HepG2 (cell line): ENCODE measurements at regions not wholly inside any gene's neighbourhood (a gene's known extent, or its start where the extent isn't known, plus 50 kb on each side); places are given as distances from the start of the nearest gene placed in this dataset.

Experiments used
- ATAC-seq: fragments of 200-7000 bp; cut with Tn5 transposase; 3 replicates; pipeline ENCODE4 v1.9.1; 2020; ENCODE audit warnings: mild to moderate bottlenecking, moderate library complexity
- BruUV-seq: library from RNA; stranded (reverse); fragments of 400-500 nt; replicated peaks from 2 replicates; lab custom pipeline; 2021; lab: Mats Ljungman, UMichigan
- CTCF ChIA-PET: fragments of 300-600 bp; formaldehyde crosslinking; extraction: SDS; loops from one replicate; lab custom pipeline; 2021; ENCODE audit warnings: low total read pairs, inconsistent platforms, low intra/inter-chr PET ratio; lab: Yijun Ruan, JAX
- POLR2A ChIA-PET: fragments of 350-600 bp; sonication (Branson Sonifier 250); formaldehyde crosslinking; loops from one replicate; lab custom pipeline; 2020; ENCODE audit warnings: antibody characterized with exemption, inconsistent platforms; lab: Yijun Ruan, JAX
- DNase-seq: peaks from one replicate; pipeline ENCODE4 v3.0.0-alpha.2; 2015; ENCODE audit warnings: low spot score
- FAIRE-seq: peaks from 3 replicates; lab custom pipeline; 2011; peaks lifted over from hg19 to GRCh38; lab: Jason Lieb, UNC
- H2AFZ ChIP-seq: one replicate; pipeline ENCODE4 v1.6.1; 2011; ENCODE audit warnings: low read length, inconsistent platforms
- H3K27ac ChIP-seq: fragments of 300-600 bp; 3 replicates; pipeline ENCODE4 v1.8.0; 2011; ENCODE audit warnings: mixed run types, mild to moderate bottlenecking, mixed read lengths, low read length, inconsistent platforms; ENCODE audit not compliant: insufficient read depth; ENCODE audit errors: extremely low read length
- H3K27me3 ChIP-seq, 2 experiments: fragments of 200-600 bp in 1 of 2; 2 replicates in 1 of 2; 3 replicates in 1 of 2; pipeline versions ENCODE4 v1.6.0 to v1.8.0; 2011; ENCODE audit warnings: low read length in 2 of 2, mild to moderate bottlenecking in 2 of 2, moderate library complexity in 2 of 2, inconsistent platforms in 1 of 2; ENCODE audit not compliant: insufficient read depth in 2 of 2, control insufficient read depth in 1 of 2
- H3K36me3 ChIP-seq, 2 experiments: fragments of 200-600 bp in 1 of 2; replicated peaks in 1 of 2; 2 replicates in 1 of 2; 3 replicates in 1 of 2; pipeline versions ENCODE4 v1.5.1 to v1.8.0; 2011; ENCODE audit warnings: low read length in 2 of 2, inconsistent platforms in 1 of 2; ENCODE audit not compliant: insufficient read depth in 2 of 2, control insufficient read depth in 1 of 2
- H3K4me1 ChIP-seq: 2 replicates; pipeline ENCODE4 v1.5.1; 2012; ENCODE audit warnings: low read length, inconsistent platforms; ENCODE audit not compliant: insufficient read depth
- H3K4me2 ChIP-seq: 2 replicates; pipeline ENCODE4 v1.6.0; 2011; ENCODE audit warnings: low read depth, low read length, inconsistent platforms
- H3K4me3 ChIP-seq, 3 experiments: fragments of 200-600 bp in 1 of 3; sonication (generic), shearing (Covaris generic) in 1 of 3; replicated peaks in 1 of 3; 2 replicates each; pipeline ENCODE4 v1.5.1; 2011 to 2016; ENCODE audit warnings: low read length in 3 of 3, inconsistent platforms in 2 of 3, low read depth in 2 of 3, mild to moderate bottlenecking in 2 of 3, control low read depth in 1 of 3, mixed read lengths in 1 of 3; ENCODE audit not compliant: insufficient read depth in 1 of 3
- H3K79me2 ChIP-seq: one replicate; pipeline ENCODE4 v1.6.1; 2011; ENCODE audit warnings: low read length, inconsistent platforms; ENCODE audit not compliant: insufficient read depth
- H3K9ac ChIP-seq: 2 replicates; pipeline ENCODE4 v1.6.0; 2011; ENCODE audit warnings: mild to moderate bottlenecking, low read depth, low read length, inconsistent platforms; ENCODE audit not compliant: insufficient read depth
- H3K9me3 ChIP-seq: 2 replicates; pipeline ENCODE4 v1.5.1; 2012; ENCODE audit warnings: mild to moderate bottlenecking, low read length
- H4K20me1 ChIP-seq: 2 replicates; pipeline ENCODE4 v1.6.0; 2011; ENCODE audit warnings: inconsistent platforms, mild to moderate bottlenecking, low read length, moderate library complexity; ENCODE audit not compliant: insufficient read depth
- BRD4 ChIP-seq: sonication (generic); formaldehyde crosslinking; IDR thresholded peaks from 2 replicates; pipeline ENCODE4 v1.4.0; 2020; ENCODE audit warnings: missing genetic modification reagents
- CBFB ChIP-seq: sonication (generic); formaldehyde crosslinking; IDR thresholded peaks from 2 replicates; pipeline ENCODE4 v1.4.0; 2020; ENCODE audit warnings: missing genetic modification reagents
- MAFF ChIP-seq: IDR thresholded peaks from 2 replicates; pipeline ENCODE4 v1.6.1; 2011; ENCODE audit warnings: low read depth, low read length, improper control_type of control experiment
- MAFK ChIP-seq, 2 experiments: IDR thresholded peaks in 1 of 2; conservative IDR thresholded peaks in 1 of 2; 2 replicates each; pipeline ENCODE4 v1.6.1; 2011; ENCODE audit warnings: improper control_type of control experiment in 2 of 2, low read length in 2 of 2
- NFYB ChIP-seq: sonication (generic); formaldehyde crosslinking; IDR thresholded peaks from 2 replicates; pipeline ENCODE4 v1.4.0; 2020; ENCODE audit warnings: missing genetic modification reagents
- NFYC ChIP-seq: IDR thresholded peaks from 2 replicates; pipeline ENCODE4 v1.6.1; 2016; ENCODE audit warnings: missing genetic modification reagents, missing compliant biosample characterization
- SCMH1 ChIP-seq: sonication (generic); formaldehyde crosslinking; IDR thresholded peaks from 2 replicates; pipeline ENCODE4 v1.9.0; 2021; ENCODE audit warnings: missing genetic modification reagents, mild to moderate bottlenecking, borderline replicate concordance
- SKIL ChIP-seq: sonication (generic); formaldehyde crosslinking; IDR thresholded peaks from 2 replicates; pipeline ENCODE4 v1.8.0; 2022; ENCODE audit warnings: missing genetic modification reagents, mild to moderate bottlenecking, moderate library complexity, borderline replicate concordance
- TCF7 ChIP-seq: sonication (generic); IDR thresholded peaks from 2 replicates; pipeline ENCODE4 v1.6.1; 2016; ENCODE audit warnings: antibody characterized with exemption, low read depth
- THAP11 ChIP-seq: IDR thresholded peaks from 2 replicates; pipeline ENCODE4 v1.6.1; 2016; ENCODE audit warnings: missing biosample characterization, missing genetic modification reagents
- ZNF143 ChIP-seq: sonication (generic); formaldehyde crosslinking; IDR thresholded peaks from 2 replicates; pipeline ENCODE4 v1.4.0; 2020; ENCODE audit warnings: missing genetic modification reagents
- ZNF281 ChIP-seq: sonication (generic); formaldehyde crosslinking; IDR thresholded peaks from 2 replicates; pipeline ENCODE4 v1.4.0; 2020; ENCODE audit warnings: missing genetic modification reagents, borderline replicate concordance
- ZNF569 ChIP-seq: sonication (generic); formaldehyde crosslinking; IDR thresholded peaks from 2 replicates; pipeline ENCODE4 v1.5.0; 2020; ENCODE audit warnings: mild to moderate bottlenecking, missing genetic modification reagents, moderate library complexity, borderline replicate concordance
- ZNF772 ChIP-seq: sonication (generic); formaldehyde crosslinking; IDR thresholded peaks from 2 replicates; pipeline ENCODE4 v1.5.0; 2020; ENCODE audit warnings: mild to moderate bottlenecking, missing genetic modification reagents
- WGBS: methylation state at CpG from one replicate; pipeline ENCODE4 v1.1.6; 2017; ENCODE audit warnings: low lambda C conversion rate; 5-methylcytosine and 5-hydroxymethylcytosine counted together
- in situ Hi-C: cut with HindIII; loops from 2 replicates; pipeline ENCODE4 v1.10.0; 2017; ENCODE audit warnings: low pct_unique_long_range_greater_than_20kb; ENCODE audit not compliant: extremely low pct_ligation_motif_present
- intact Hi-C: fragments of 100-400 bp; cut with micrococcal nuclease; formaldehyde crosslinking; loops from one replicate; pipeline ENCODE4 v1.10.0; 2022; ENCODE audit not compliant: unreplicated experiment

GRCh38 chr16:86632944-86633343, 54.6 kb downstream of the FOXL1 start:
- Histone ChIP-seq H3K36me3 (no peaks in the 10 kb centered on the region), H3K9ac (no peak overlapping the region), H3K4me3 (no peak overlapping the region), H3K4me1 (no peaks in the 10 kb centered on the region), H2AFZ (no peak overlapping the region), H4K20me1 (no peaks in the 10 kb centered on the region), H3K27ac (no peak overlapping the region), H3K27me3 (peaks cover 4 to 56% of the 10 kb centered on the region in 2 experiments), H3K9me3 (no peaks in the 10 kb centered on the region), H3K4me2 (no peak overlapping the region), H3K79me2 (no peaks in the 10 kb centered on the region)
- TF ChIP-seq MAFF (peak; percentile 31; the same call in 1 of the 2 replicates), CBFB (CRISPR knock-in tag) (no peak), MAFK (conservative IDR thresholded peaks at IDR 0.05 in 1 of 2, IDR thresholded peaks at IDR 0.05 in 1 of 2; ENCODE audit: low read length in 2 of 2) (peak; percentile 50 to 64), ZNF569 (no peak), BRD4 (CRISPR knock-in tag) (no peak), ZNF772 (no peak), SCMH1 (CRISPR knock-in tag) (no peak)
- no peak for ATAC-seq
- in situ Hi-C loops (no loop called here), intact Hi-C loops (no loop called here)
- no peak for FAIRE-seq
- POLR2A ChIA-PET = no interaction called here
- BruUV-seq = no TSS peak
- CTCF ChIA-PET = no interaction called here
- 45% methylated on average over 8 of the region's 8 CpGs for WGBS
- no peak for DNase-seq

GRCh38 chr16:86634292-86634691, 55.9 kb downstream of the FOXL1 start:
- no peak overlapping the region for H3K9ac ChIP-seq
- POLR2A ChIA-PET = no interaction called here
- CTCF ChIA-PET = no interaction called here
- no peaks in the 10 kb centered on the region for H4K20me1 ChIP-seq
- H3K36me3 ChIP-seq = no peaks in the 10 kb centered on the region
- H3K4me1 ChIP-seq = no peaks in the 10 kb centered on the region
- intact Hi-C loops = no loop called here
- H3K4me3 ChIP-seq = no peak overlapping the region
- no peaks in the 10 kb centered on the region for H3K9me3 ChIP-seq
- no peaks in the 10 kb centered on the region for H3K79me2 ChIP-seq
- H2AFZ ChIP-seq = no peak overlapping the region
- no peak overlapping the region for H3K27ac ChIP-seq
- WGBS = 0% methylated on average over 1 of the region's 1 CpG
- TF ChIP-seq TCF7 (no peak), ZNF143 (peak; percentile 63), ZNF281 (CRISPR knock-in tag) (no peak), THAP11 (CRISPR knock-in tag) (peak; percentile 79), SKIL (no peak), NFYB (peak; percentile 41; the same call in 1 of the 2 replicates), NFYC (CRISPR knock-in tag) (0 out of 2 replicates have a peak, but pooled peaks have one; percentile 28)
- FAIRE-seq (no peak), DNase-seq (no peak), ATAC-seq (no peak)
- peaks cover 4 to 67% of the 10 kb centered on the region in 2 experiments; a peak in 4 of 5 replicates for H3K27me3 ChIP-seq
- in situ Hi-C loops = no loop called here
- BruUV-seq = no TSS peak
- H3K4me2 ChIP-seq = no peak overlapping the region
